ENCODE measurements at regions not wholly inside any gene's neighbourhood (a gene's known extent, or its start where the extent isn't known, plus 50 kb on each side); places are given as distances from the start of the nearest gene placed in this dataset.

GRCh38 chr16:29307598-29308507, 98.7 kb downstream of the NPIPB11 start:
- ChIA-PET CTCF (ENCODE audit: low intra/inter-chr PET ratio) (no interaction called here), POLR2A (no interaction called here)
- Histone ChIP-seq H3K79me2 (ENCODE audit: control insufficient read depth, insufficient read depth, low read length) (no peaks in the 10 kb centered on the region), H3K4me1 (replicated peaks in 1 of 2; ENCODE audit: control insufficient read depth in 2 of 2, insufficient read depth in 2 of 2, low read length in 2 of 2) (peaks cover 0 to 17% of the 10 kb centered on the region in 2 experiments; a peak in 2 of 5 replicates), H3K27ac (ENCODE audit: extremely low read depth, low read depth, low read length) (no peak overlapping the region), H3K36me3 (ENCODE audit: control insufficient read depth, insufficient read depth, low read length) (no peaks in the 10 kb centered on the region), H3K4me3 (no peak overlapping the region), H2AFZ (ENCODE audit: low read depth, low read length) (no peak overlapping the region), H3K27me3 (ENCODE audit: control insufficient read depth in 2 of 2, insufficient read depth in 2 of 2, low read length in 2 of 2) (peaks cover 0 to 40% of the 10 kb centered on the region in 2 experiments; a peak in 3 of 5 replicates), H3K9me1 (ENCODE audit: control insufficient read depth, insufficient read depth, low read length) (no peaks in the 10 kb centered on the region), H3K4me2 (ENCODE audit: insufficient read depth, low read length) (no peak overlapping the region), H4K20me1 (replicated peaks; ENCODE audit: control insufficient read depth, insufficient read depth, low read length) (no peaks in the 10 kb centered on the region), H3K9ac (ENCODE audit: insufficient read depth in 1 of 2, low read depth in 2 of 2, low read length in 2 of 2) (no peak overlapping the region), H3K9me3 (replicated peaks; ENCODE audit: control insufficient read depth, insufficient read depth, low read depth, low read length) (no peaks in the 10 kb centered on the region)
- no TSS peak for BruUV-seq (replicated peaks)
- DNase-seq (ENCODE audit: extremely low read depth in 1 of 4, low spot score in 3 of 4) (no peak), ATAC-seq (no peak), FAIRE-seq (no peak)
- 60% methylated on average over 16 of the region's 19 CpGs for WGBS (ENCODE audit: insufficient coverage, low coverage, missing lambda C conversion rate)
- in situ Hi-C loops (cut with MboI) (no loop called here), intact Hi-C loops (cut with micrococcal nuclease) (no loop called here)
- TF ChIP-seq FOXA3 (CRISPR knock-in tag; conservative IDR thresholded peaks at IDR 0.05 in 1 of 2, IDR thresholded peaks at IDR 0.05 in 1 of 2) (peak in 1 of 2 experiments; percentile 48; a peak in 1 of 4 replicates), MTA3 (IDR thresholded peaks at IDR 0.05; ENCODE audit: borderline replicate concordance) (no peak)

GRCh38 chr16:29306943-29307597, 99.4 kb downstream of the NPIPB11 start:
- CTCF ChIA-PET (ENCODE audit: low intra/inter-chr PET ratio): no interaction called here
- Histone ChIP-seq H3K4me1 (replicated peaks in 1 of 2; ENCODE audit: control insufficient read depth in 2 of 2, insufficient read depth in 2 of 2, low read length in 2 of 2) (peaks cover 0 to 18% of the 10 kb centered on the region in 2 experiments; a peak in 2 of 5 replicates), H3K79me2 (ENCODE audit: control insufficient read depth, insufficient read depth, low read length) (no peaks in the 10 kb centered on the region), H4K20me1 (replicated peaks; ENCODE audit: control insufficient read depth, insufficient read depth, low read length) (no peaks in the 10 kb centered on the region), H3K4me2 (ENCODE audit: insufficient read depth, low read length) (no peak overlapping the region), H3K9ac (ENCODE audit: insufficient read depth in 1 of 2, low read depth in 2 of 2, low read length in 2 of 2) (no peak overlapping the region), H3K9me1 (ENCODE audit: control insufficient read depth, insufficient read depth, low read length) (no peaks in the 10 kb centered on the region), H3K9me3 (replicated peaks; ENCODE audit: control insufficient read depth, insufficient read depth, low read depth, low read length) (no peaks in the 10 kb centered on the region), H3K27ac (ENCODE audit: extremely low read depth, low read depth, low read length) (no peak overlapping the region), H3K27me3 (ENCODE audit: control insufficient read depth in 2 of 2, insufficient read depth in 2 of 2, low read length in 2 of 2) (peaks cover 0 to 34% of the 10 kb centered on the region in 2 experiments; a peak in 2 of 5 replicates), H3K4me3 (no peak overlapping the region), H2AFZ (ENCODE audit: low read depth, low read length) (no peak overlapping the region), H3K36me3 (ENCODE audit: control insufficient read depth, insufficient read depth, low read length) (no peaks in the 10 kb centered on the region)
- intact Hi-C loops (cut with micrococcal nuclease) (no loop called here), in situ Hi-C loops (cut with MboI) (no loop called here)
- WGBS (ENCODE audit: insufficient coverage, low coverage, missing lambda C conversion rate): 49% methylated on average over 10 of the region's 10 CpGs
- ATAC-seq: no peak
- DNase-seq (ENCODE audit: extremely low read depth in 1 of 4, low spot score in 3 of 4): no peak
- TF ChIP-seq NFYB (IDR thresholded peaks at IDR 0.05; ENCODE audit: extremely low read depth, insufficient read length) (peak; percentile 7), THRA (IDR thresholded peaks at IDR 0.05) (no peak), CBX3 (IDR thresholded peaks at IDR 0.05; ENCODE audit: borderline replicate concordance in 1 of 2, low read length in 2 of 2) (no peak), THRB (CRISPR knock-in tag; conservative IDR thresholded peaks at IDR 0.05) (no peak)
- no peak for FAIRE-seq
- no TSS peak for BruUV-seq (replicated peaks)
- POLR2A ChIA-PET: no interaction called here

Measured in K562 (cell line).